Vagina (tissue), 2 donors: ENCODE measurements at regions not wholly inside any gene's neighbourhood (a gene's known extent, or its start where the extent isn't known, plus 50 kb on each side); places are given as distances from the start of the nearest gene placed in this dataset.

Source experiments
- CTCF ChIP-seq, 3 experiments: fragments of 450-650 bp in 2 of 3; fragments of 200-600 bp in 1 of 3; sonication (generic) in 1 of 3; IDR thresholded peaks; one replicate each; pipeline ENCODE4 v1.5.1; 2017 to 2019; ENCODE audit warnings: antibody characterized with exemption in 3 of 3, mild to moderate bottlenecking in 2 of 3, moderate library complexity in 2 of 3
- POLR2A ChIP-seq, 2 donors: fragments of 450-650 bp; IDR thresholded peaks; one replicate each; pipeline ENCODE4 v1.6.1; 2017; ENCODE audit warnings: antibody characterized with exemption in 2 of 2, mild to moderate bottlenecking in 2 of 2, moderate library complexity in 2 of 2
- POLR2AphosphoS5 ChIP-seq, 2 donors: sonication (generic); formaldehyde crosslinking; IDR thresholded peaks; one replicate each; pipeline ENCODE4 v1.9.0; 2017; ENCODE audit warnings: antibody characterized with exemption in 2 of 2, mild to moderate bottlenecking in 2 of 2, low read depth in 1 of 2; ENCODE audit not compliant: insufficient read depth in 1 of 2

- TF ChIP-seq CTCF (IDR thresholded peaks at IDR 0.05) (no peak), POLR2A (IDR thresholded peaks at IDR 0.05) (no peak), POLR2AphosphoS5 (IDR thresholded peaks at IDR 0.05; ENCODE audit: insufficient read depth in 1 of 2, low read depth in 1 of 2) (no peak)
Measured at GRCh38 chr12:113749433-113749815, 216.7 kb downstream of the RBM19 start.
